ENCODE measurements at regions not wholly inside any gene's neighbourhood (a gene's known extent, or its start where the extent isn't known, plus 50 kb on each side); places are given as distances from the start of the nearest gene placed in this dataset.

DNA sequence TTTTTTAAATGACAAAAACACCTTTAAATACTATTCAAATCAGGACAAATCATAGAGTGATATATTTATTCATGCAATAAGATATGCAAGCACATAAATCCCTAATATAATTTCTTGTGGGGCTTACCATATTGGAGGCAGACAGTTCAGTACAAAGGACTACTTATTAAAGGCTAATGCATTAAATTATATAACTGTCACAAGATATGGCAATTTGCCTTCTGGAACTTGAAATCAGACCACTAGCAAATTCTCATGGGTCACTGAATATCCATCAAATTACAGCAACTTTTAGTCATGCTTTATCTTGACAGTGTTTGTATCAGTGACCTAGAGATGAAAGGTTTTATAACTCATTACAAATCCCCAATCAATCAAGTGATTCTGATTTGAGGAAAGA lies 54.1 kb upstream of the NCAM2 start:
- TF ChIP-seq, protein P1, sequence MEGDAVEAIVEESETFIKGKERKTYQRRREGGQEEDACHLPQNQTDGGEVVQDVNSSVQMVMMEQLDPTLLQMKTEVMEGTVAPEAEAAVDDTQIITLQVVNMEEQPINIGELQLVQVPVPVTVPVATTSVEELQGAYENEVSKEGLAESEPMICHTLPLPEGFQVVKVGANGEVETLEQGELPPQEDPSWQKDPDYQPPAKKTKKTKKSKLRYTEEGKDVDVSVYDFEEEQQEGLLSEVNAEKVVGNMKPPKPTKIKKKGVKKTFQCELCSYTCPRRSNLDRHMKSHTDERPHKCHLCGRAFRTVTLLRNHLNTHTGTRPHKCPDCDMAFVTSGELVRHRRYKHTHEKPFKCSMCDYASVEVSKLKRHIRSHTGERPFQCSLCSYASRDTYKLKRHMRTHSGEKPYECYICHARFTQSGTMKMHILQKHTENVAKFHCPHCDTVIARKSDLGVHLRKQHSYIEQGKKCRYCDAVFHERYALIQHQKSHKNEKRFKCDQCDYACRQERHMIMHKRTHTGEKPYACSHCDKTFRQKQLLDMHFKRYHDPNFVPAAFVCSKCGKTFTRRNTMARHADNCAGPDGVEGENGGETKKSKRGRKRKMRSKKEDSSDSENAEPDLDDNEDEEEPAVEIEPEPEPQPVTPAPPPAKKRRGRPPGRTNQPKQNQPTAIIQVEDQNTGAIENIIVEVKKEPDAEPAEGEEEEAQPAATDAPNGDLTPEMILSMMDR (IDR thresholded peaks at IDR 0.05; ENCODE audit: extremely low read depth in 1 of 2, insufficient read depth in 1 of 2, low read depth in 1 of 2, low read length in 2 of 2), result no peak
- TF ChIP-seq, protein P2, sequence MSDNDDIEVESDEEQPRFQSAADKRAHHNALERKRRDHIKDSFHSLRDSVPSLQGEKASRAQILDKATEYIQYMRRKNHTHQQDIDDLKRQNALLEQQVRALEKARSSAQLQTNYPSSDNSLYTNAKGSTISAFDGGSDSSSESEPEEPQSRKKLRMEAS (IDR thresholded peaks at IDR 0.05; ENCODE audit: insufficient read depth, insufficient read length), result no peak
- TF ChIP-seq POLR2A (IDR thresholded peaks at IDR 0.05; ENCODE audit: low read depth, low read length) (no peak), EZH2 (IDR thresholded peaks at IDR 0.05; ENCODE audit: borderline replicate concordance, low read depth, low read length, severe bottlenecking) (no peak), FOS (IDR thresholded peaks at IDR 0.05; ENCODE audit: borderline replicate concordance, insufficient read depth, low read length) (no peak), POLR2AphosphoS5 (IDR thresholded peaks at IDR 0.05; ENCODE audit: insufficient read depth, low read depth, low read length) (no peak), MYC (IDR thresholded peaks at IDR 0.05; ENCODE audit: low read depth, low read length) (no peak), JUN (IDR thresholded peaks at IDR 0.05; ENCODE audit: borderline replicate concordance, insufficient read depth, insufficient read length, low read depth) (no peak)

Measured in endothelial cell of umbilical vein (primary cell).